Stimulated activated CD8-positive, alpha-beta memory T cell treated with anti-CD3 and anti-CD28 coated beads, Interleukin-4, amount 100 ng/mL, for 4 hours (primary cell): ENCODE measurements at regions not wholly inside any gene's neighbourhood (a gene's known extent, or its start where the extent isn't known, plus 50 kb on each side); places are given as distances from the start of the nearest gene placed in this dataset.

Experiments used
- DNase-seq, 2 donors: peaks; one replicate each; pipeline ENCODE4 v3.0.0-alpha.2; 2020; ENCODE audit warnings: low read depth in 2 of 2, low spot score in 1 of 2

GRCh38 chr3:30547716-30548115, 58.7 kb upstream of the TGFBR2 start:
- DNase-seq: no peak

GRCh38 chr3:30548600-30548999, 57.8 kb upstream of the TGFBR2 start:
- DNase-seq: no peak

- DNase-seq: no peak
Observed at GRCh38 chr3:30549600-30549999, 56.8 kb upstream of the TGFBR2 start.

- no peak for DNase-seq
Observed at GRCh38 chr3:30550246-30550645, 56.2 kb upstream of the TGFBR2 start.

- no peak for DNase-seq
Observed at GRCh38 chr3:30551266-30551665, 55.1 kb upstream of the TGFBR2 start.

GRCh38 chr3:30551927-30552326, 54.5 kb upstream of the TGFBR2 start:
- DNase-seq: no peak

GRCh38 chr3:30553641-30554316, 52.6 kb upstream of the TGFBR2 start:
- DNase-seq: no peak

GRCh38 chr3:30554317-30554690, 52.1 kb upstream of the TGFBR2 start:
- no peak for DNase-seq

GRCh38 chr3:30555968-30556367, 50.4 kb upstream of the TGFBR2 start:
- no peak for DNase-seq
